ENCODE measurements at regions not wholly inside any gene's neighbourhood (a gene's known extent, or its start where the extent isn't known, plus 50 kb on each side); places are given as distances from the start of the nearest gene placed in this dataset.

DNA sequence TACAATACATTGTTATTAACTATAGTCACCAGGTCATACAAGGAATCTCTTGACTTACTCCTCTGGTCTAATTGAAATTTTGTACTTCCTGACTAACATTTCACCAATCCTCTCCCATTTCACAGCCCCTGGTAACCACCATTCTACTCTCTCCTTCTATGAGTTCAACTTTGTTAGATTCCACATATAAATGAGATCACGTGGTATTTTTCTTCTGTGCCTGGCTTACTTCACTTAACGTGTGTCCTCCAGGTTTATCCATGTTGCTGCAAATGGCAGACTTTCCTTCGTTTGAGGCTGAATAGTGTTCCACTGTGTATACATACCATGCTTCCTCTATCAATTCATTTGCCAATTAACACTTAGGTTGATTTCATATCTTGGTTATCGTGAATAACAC lies 128.5 kb downstream of the CHD9NB start:
- TF ChIP-seq, protein P1, sequence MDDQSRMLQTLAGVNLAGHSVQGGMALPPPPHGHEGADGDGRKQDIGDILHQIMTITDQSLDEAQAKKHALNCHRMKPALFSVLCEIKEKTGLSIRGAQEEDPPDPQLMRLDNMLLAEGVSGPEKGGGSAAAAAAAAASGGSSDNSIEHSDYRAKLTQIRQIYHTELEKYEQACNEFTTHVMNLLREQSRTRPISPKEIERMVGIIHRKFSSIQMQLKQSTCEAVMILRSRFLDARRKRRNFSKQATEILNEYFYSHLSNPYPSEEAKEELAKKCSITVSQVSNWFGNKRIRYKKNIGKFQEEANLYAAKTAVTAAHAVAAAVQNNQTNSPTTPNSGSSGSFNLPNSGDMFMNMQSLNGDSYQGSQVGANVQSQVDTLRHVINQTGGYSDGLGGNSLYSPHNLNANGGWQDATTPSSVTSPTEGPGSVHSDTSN (CRISPR knock-in tag; IDR thresholded peaks at IDR 0.05) = no peak
- no peak for TF ChIP-seq KLF9 (tag by site-specific recombination; IDR thresholded peaks at IDR 0.05; ENCODE audit: low read depth)
- no peak for TF ChIP-seq ZNF214 (tag by site-specific recombination; IDR thresholded peaks at IDR 0.05; ENCODE audit: borderline replicate concordance)
- no peak for TF ChIP-seq ZNF354C (tag by site-specific recombination; IDR thresholded peaks at IDR 0.05; ENCODE audit: borderline replicate concordance, low read depth)
- TF ChIP-seq ZNF530 (tag by site-specific recombination; IDR thresholded peaks at IDR 0.05; ENCODE audit: low read depth) = no peak
- TF ChIP-seq ZNF248 (tag by site-specific recombination; IDR thresholded peaks at IDR 0.05) = no peak
- no peak for TF ChIP-seq ZNF184 (tag by site-specific recombination; IDR thresholded peaks at IDR 0.05)
- TF ChIP-seq, protein P2, sequence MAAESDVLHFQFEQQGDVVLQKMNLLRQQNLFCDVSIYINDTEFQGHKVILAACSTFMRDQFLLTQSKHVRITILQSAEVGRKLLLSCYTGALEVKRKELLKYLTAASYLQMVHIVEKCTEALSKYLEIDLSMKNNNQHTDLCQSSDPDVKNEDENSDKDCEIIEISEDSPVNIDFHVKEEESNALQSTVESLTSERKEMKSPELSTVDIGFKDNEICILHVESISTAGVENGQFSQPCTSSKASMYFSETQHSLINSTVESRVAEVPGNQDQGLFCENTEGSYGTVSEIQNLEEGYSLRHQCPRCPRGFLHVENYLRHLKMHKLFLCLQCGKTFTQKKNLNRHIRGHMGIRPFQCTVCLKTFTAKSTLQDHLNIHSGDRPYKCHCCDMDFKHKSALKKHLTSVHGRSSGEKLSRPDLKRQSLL (tag by site-specific recombination; IDR thresholded peaks at IDR 0.05) = no peak
- ChIA-PET CTCF (no interaction called here), POLR2A (no interaction called here)
- no peaks in the 10 kb centered on the region for H3K9me3 ChIP-seq (ENCODE audit: control insufficient read depth, insufficient read depth, low read depth, low read length)
- H3K27ac ChIP-seq (ENCODE audit: extremely low read depth, low read depth, low read length) = no peak overlapping the region
- no peaks in the 10 kb centered on the region for H3K36me3 ChIP-seq (ENCODE audit: control insufficient read depth in 2 of 2, insufficient read depth in 1 of 2, low read length in 2 of 2)
- H3K4me3 ChIP-seq (ENCODE audit: low read depth, low read length) = no peak overlapping the region
- no peaks in the 10 kb centered on the region for H3K4me1 ChIP-seq (ENCODE audit: control insufficient read depth, insufficient read depth, low read length)

DNA sequence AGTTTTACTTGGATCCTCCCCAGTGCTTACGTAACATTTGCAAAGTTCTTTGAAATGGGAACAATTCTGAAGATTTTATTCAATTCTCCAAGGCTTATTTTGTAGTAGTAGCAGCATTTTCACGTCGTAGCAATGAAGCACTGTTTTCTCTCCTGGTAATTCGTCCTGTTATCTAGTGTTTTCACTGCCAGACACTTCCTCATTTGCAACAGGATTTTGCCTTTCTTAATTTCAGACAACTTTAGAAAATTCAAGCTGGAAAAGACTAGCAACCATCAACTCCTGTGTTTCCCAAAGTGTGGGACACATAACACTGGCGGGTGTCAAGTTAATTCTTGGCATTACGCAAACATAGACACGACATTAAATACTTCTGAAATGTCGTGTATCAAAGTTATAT lies 131.6 kb downstream of the CHD9NB start:
- no peaks in the 10 kb centered on the region for H3K36me3 ChIP-seq (ENCODE audit: control insufficient read depth in 2 of 2, insufficient read depth in 1 of 2, low read length in 2 of 2)
- no peaks in the 10 kb centered on the region for H3K9me3 ChIP-seq (ENCODE audit: control insufficient read depth, insufficient read depth, low read depth, low read length)
- H3K27ac ChIP-seq (ENCODE audit: extremely low read depth, low read depth, low read length) = no peak overlapping the region
- no peak overlapping the region for H3K4me3 ChIP-seq (ENCODE audit: low read depth, low read length)
- TF ChIP-seq MZF1 (tag by site-specific recombination; IDR thresholded peaks at IDR 0.05; ENCODE audit: borderline replicate concordance) (no peak), ZNF660 (tag by site-specific recombination; IDR thresholded peaks at IDR 0.05) (no peak), ZNF48 (tag by site-specific recombination; IDR thresholded peaks at IDR 0.05) (no peak), ZNF302 (tag by site-specific recombination; IDR thresholded peaks at IDR 0.05; ENCODE audit: low read depth) (no peak), REST (tag by site-specific recombination; IDR thresholded peaks at IDR 0.05) (no peak), SP7 (tag by site-specific recombination; IDR thresholded peaks at IDR 0.05) (no peak), ZNF654 (tag by site-specific recombination; IDR thresholded peaks at IDR 0.05; ENCODE audit: low read depth) (no peak), ZNF248 (tag by site-specific recombination; IDR thresholded peaks at IDR 0.05) (no peak), ZNF311 (tag by site-specific recombination; IDR thresholded peaks at IDR 0.05; ENCODE audit: borderline replicate concordance) (no peak), ZSCAN23 (tag by site-specific recombination; IDR thresholded peaks at IDR 0.05) (no peak)
- TF ChIP-seq, protein P3, sequence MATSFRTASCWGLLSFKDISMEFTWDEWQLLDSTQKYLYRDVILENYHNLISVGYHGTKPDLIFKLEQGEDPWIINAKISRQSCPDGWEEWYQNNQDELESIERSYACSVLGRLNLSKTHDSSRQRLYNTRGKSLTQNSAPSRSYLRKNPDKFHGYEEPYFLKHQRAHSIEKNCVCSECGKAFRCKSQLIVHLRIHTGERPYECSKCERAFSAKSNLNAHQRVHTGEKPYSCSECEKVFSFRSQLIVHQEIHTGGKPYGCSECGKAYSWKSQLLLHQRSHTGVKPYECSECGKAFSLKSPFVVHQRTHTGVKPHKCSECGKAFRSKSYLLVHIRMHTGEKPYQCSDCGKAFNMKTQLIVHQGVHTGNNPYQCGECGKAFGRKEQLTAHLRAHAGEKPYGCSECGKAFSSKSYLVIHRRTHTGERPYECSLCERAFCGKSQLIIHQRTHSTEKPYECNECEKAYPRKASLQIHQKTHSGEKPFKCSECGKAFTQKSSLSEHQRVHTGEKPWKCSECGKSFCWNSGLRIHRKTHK (tag by site-specific recombination; IDR thresholded peaks at IDR 0.05) = no peak
- H3K4me1 ChIP-seq (ENCODE audit: control insufficient read depth, insufficient read depth, low read length) = no peaks in the 10 kb centered on the region
- ChIA-PET POLR2A (no interaction called here), CTCF (no interaction called here)

Measured in HEK293 (cell line).